Dedifferentiated amniotic fluid mesenchymal stem cell (primary cell): ENCODE measurements at regions not wholly inside any gene's neighbourhood (a gene's known extent, or its start where the extent isn't known, plus 50 kb on each side); places are given as distances from the start of the nearest gene placed in this dataset.
"Not testable (repeated sequence)": the region's sequence is repeated elsewhere in the genome, so short reads cannot be mapped to it uniquely, and the experiment has no call there.

Experiments used
- DNase-seq: peaks from one replicate; pipeline ENCODE4 v3.0.0-alpha.2; 2016; ENCODE audit errors: extremely low spot score

DNA sequence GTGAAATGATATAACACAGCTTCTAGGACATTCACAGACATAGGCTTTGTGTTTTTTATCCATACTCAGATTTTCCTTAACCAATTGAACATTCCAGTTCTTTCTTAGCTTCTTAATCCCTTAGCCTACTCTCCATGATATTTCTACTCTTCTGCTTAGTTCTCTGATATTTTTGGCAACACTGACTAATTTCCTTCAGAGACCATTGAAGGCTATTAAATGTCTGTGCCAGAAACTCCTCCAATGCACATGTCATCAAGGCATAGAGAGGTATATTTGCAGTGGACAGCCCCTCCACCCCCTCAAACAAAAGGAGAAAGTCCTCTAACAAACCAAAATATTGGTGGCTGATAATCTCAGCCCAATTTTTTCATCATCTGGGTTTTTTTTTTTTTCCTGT lies 105.9 kb upstream of the TSC22D2 start:
- DNase-seq, result no peak

DNA sequence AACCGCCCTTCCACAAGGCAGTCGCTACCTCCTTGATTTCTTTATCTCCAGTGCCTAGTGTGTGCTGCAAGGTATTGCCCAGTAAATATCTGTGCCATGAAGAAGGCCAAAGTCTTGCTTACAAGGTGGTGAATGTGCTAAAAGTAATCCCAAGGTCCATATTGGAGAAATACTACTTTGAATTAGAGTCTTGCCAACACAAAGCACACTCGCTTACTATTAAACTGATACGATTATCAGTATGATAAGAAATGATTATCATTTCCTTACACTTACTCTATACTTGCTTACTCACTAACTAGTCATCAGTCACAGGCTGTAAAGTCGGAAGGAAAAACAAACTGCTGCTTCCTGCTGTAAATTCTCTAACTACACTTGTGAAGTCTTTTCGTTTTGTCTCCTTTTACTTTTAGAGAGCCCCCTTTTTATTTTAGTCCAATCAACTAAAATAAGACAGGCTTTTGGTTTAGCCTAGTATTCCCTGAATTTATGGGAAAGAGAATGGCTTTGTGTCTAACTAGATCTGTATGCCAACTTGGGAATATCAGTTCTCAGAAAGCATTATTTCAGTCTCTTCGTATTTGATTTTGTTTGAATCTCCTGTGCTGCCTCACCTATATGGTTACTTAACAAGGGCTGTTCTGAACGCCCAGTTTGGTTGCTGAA lies 107.1 kb upstream of the TSC22D2 start:
- DNase-seq, result no peak

DNA sequence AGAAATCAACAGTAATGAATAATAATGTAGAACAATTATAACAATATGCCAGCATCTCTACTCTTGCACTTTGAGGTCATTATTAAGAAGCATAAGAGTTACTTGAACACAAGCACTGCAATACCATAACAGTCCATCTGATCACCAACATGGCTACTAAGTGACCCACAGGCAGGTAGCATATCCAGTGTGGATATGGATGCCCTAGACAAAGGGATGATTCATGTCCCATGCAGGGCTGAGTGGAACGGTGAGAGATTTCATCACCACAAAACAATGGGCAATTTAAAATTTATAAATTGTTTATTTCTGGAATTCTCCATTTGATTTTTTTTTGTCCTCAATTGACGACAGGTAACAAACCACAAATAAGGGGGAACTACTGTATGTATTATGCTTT lies 107.7 kb upstream of the TSC22D2 start:
- no peak for DNase-seq

DNA sequence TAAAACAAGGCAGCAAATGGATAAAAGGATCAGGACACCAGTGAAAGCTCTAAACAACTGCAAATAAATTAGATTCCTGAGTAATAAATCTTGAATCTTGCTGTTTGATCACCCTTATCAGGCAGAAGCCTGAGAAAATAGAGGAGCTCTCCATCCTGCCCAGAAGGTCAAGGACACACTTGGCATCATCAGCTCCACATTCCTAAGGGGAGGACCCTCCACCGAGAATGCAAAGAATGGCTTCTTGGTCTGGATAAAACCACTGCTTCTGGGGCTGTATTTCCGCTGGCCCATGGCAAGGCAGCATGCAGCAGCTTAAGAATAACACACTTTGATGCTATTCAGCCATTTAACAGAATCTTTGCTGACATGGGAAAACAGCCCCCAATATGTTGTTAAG lies 108.9 kb upstream of the TSC22D2 start:
- no peak for DNase-seq

DNA sequence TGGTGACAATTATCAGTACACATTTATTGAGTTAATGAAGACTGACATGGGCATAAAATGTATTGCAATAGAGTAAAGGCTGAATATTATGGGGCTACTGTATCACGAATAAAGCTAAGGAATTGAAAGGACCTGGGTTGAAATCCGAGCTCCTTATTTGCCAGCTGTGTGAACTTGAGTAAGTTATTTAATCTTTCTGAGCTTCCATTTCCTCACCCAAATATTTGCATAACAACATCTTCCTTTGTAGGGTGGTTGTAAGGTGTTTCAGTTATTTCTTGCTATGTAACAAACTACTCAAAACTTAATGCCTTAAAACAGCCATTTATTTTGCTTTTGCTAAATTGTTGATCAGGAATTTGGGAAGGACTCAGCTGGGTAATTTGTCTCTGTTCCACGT lies 111.1 kb upstream of the TSC22D2 start:
- DNase-seq, result no peak

DNA sequence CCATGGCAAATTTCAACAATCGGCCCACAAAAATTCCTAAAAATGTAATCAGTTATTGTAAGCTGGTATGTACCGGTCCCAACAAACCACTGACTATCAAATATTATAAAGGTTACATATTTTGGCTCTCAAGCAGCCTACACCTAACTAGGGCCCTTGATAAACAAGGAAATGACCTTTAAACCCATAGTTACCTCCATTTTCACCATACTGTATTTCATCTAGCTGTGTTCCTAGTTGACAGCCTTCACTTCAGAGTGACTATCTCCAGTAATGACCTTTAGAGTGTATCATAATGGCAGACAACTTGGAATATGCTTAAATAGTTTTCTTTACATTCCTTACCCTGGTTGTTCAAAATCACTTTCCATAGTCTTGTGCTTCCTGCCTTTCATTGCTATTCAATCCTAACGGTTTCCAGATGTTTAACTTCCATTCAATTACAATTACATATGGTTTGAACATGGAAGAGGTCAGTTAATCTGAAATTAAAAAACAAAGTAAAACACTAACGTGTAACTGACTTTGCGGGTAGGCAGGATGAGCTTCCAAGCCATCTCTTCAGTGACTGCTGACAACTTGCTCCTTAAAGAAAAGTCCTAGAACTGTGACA lies 111.9 kb upstream of the TSC22D2 start:
- no peak for DNase-seq

DNA sequence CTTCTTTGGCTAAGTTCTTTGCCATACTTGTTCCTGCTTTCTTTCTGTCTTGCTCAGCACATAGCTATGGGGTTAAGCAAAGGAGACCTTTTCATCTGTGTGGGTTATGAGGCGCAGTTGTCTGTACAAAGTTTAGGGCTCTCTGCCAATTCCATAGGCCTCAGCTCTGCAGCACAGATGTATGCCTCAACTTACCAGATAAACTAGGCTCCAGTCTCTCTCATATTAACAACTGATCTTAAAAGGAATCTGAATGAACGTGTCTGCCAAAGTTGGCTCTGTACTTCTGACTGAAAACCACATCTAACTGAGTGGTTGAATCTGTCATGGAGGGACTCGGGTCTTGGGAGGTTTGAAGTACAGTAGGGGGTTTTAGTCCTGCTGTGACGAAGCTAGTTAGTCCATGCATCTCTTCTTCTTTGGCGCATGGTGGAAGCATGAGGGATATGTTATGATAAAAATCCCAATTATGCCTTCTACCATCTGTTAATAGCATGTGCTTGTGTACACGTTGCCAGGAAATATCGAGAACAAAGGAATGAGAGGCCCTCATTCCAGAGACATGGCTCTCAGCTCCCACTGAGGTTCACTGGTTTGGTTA lies 114.6 kb upstream of the TSC22D2 start:
- DNase-seq, result peak; percentile 31

DNA sequence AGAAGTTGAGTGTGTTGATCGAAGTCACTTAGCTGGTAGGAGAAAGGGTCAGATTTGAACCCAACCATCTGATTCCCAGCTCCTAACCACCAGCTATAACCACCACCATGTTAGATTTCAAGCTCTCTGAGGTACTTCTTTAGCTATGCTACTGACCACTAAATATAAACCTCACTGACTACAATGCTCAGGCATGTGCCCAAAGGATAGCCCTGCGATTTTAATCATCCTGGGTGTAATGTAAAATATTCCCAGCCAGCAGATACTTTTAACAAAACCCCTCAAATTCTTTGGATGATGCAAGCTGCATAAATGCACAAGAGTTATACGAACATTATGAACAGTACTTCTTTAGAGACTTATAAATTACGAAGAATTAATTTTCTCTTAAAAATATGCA lies 115.2 kb upstream of the TSC22D2 start:
- DNase-seq, result peak; percentile 78

DNA sequence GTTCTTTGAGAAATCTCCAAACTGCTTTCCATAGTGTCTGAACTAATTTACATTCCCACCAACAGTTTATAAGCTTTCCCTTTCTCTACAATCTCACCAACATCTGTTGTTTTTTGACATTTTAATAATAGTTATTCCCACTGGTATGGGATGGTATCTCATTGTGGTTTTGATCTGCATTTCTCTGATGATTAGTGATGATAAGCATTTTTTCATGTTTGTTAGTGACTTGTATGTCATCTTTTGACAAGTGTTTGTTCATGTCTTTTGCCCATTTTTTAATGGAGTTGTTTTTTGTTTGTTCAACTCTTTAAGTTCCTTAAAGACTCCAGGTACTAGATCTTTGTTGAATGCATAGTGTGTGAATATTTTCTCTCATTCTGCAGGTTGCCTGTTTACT lies 116.6 kb upstream of the TSC22D2 start:
- no peak for DNase-seq

DNA sequence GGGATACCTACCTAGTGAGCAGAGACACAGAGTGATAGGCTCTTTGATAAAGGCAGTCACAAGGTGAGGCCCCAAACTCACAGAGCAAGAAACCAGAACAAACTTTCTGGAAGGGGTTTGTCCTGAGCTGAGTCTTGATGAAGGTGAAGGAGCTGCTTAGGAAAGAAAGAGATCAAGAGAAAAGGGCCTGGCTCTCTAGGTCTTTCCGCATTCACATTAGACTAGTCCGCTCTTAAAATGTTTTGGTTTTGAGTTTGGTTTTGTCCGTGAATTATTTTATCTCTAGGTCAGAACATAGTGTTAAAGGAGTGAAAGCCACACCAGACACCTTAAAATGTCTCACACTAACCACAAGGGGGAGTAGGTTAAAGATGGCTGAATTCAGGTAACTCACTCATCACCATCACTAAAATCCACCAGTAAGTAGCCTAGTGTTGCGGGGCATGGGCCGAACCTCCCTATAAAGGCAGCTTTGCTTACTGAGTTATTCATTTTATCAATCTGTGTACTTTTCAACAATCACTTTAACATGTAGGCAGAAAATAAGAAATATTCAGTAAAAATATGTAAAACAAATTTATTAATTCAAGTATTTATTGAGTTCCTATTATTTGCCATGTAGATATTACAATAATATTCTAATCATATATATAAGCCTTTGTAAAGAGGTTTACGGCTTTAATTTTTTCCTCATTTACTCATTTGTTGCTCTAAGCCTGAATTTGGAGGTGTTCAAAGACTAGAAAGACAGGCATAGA lies 121.5 kb upstream of the TSC22D2 start:
- DNase-seq, result no peak

DNA sequence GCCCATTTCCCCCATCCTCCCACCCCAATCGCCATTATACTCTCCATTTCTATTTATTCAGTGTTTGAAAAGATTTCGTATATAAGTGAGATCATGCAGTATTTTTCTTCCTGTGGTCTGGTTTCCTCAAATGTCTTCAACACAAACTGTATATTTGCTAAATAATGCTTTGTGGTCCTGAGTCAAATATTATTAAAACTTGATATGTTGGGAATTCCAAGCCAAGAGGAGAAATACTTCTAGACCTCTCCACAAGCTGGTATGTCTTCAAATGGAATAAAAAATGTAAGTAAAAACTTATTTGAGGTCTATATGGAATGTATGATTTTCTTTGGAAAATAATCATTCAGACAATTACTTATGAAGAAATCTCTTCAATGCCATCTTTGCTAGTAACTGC lies 122.5 kb upstream of the TSC22D2 start:
- DNase-seq, result no peak

DNA sequence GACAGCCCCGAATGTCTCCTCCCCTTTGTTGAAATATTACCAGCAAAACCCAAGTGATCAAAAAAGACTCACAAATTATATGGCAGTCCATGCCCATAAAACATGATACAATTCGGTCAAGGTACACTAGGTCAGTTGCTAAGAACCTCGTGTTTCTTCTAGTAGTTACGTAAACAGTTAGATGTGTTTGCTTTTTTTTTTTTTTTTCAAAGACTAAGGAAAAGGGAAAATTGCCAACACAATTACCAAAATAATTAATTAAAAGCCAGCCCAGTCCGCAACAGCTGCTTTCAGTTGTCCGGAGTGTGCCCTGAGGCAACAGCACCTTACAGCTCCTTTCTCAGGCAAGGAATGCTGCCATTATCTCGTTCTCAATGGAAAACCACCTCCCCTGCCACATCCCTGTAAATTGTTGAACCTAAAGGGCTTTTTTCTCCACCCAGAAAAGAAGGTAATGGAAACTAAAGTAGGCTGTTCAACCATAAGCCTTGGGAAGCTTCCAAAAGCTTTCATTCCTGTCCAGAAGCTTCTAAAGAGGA lies 129.2 kb upstream of the TSC22D2 start:
- DNase-seq, result no peak

DNA sequence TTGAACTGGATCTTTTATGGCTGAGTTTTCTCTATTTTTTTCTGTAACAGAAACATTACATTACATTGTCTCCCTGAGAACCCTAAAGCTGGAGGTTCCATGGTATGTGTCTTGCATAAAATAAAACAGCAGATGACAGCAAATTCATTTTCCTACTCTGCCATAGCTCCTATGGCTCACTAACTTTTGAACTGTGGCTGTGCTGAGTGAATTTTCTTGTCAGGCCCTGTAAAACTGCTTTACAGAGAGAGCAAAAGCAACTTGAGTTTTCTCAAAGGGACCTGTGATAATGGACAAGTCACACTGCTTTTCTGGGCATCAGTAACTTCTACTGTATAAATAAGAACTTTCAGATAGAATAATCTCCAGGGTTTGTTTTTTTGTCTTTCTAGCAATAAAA lies 129.9 kb upstream of the TSC22D2 start:
- no peak for DNase-seq

DNA sequence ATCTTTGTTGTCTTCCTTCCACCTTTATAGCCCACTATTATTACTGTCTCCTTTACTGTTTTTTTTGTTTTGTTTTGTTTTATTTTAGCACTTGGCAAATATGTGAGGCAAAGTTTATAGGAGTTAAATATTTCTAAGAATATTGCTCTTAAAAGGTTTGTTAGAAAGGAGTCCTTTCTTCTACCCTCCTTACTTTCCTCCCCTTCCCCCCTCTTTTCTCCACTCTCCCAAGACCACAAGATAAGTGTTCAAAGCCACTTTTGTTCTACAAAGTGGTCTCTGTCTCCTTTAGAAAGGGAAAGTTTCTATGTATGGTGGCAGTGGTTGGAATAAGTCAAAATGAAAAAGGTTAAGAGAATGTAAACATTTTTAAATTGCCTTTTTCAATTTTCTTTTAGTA lies 130.7 kb upstream of the TSC22D2 start:
- DNase-seq, result no peak

DNA sequence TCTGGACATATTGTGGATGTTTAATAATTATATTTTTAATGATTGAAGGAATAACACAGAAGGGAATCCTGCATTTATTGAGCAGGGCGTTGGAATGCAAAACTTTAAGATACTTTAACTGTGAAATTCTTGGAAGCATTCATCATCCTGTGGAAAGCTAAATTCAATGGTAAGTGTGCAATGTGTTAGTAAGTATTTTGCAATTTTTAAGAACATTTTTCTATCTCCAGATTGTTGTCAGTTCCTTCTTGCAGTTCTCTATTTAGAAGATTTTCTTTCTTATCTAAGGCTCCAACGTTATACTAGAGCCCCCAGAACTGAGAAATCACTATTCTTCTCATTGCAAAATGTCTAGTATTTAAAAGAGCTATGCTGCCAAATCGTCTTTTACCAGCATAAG lies 132.2 kb upstream of the TSC22D2 start:
- no peak for DNase-seq

DNA sequence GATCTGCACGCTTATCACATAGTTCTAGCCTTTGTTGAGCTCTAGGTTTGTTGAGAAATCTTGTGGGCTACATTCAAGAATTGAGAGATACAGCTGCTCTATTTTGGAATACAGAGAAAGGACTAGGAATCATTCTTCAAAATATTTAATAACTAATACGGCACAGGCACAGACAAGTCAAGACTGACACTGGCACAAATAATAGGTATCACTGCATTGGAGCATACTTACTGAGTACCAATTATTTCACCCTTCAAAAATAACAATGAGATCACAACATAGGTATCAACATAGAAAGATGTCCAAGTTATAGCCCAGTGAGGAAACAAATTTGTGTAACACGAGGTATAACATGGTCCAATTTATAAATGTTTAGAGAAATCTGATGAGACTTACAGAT lies 133.7 kb upstream of the TSC22D2 start:
- no peak for DNase-seq

DNA sequence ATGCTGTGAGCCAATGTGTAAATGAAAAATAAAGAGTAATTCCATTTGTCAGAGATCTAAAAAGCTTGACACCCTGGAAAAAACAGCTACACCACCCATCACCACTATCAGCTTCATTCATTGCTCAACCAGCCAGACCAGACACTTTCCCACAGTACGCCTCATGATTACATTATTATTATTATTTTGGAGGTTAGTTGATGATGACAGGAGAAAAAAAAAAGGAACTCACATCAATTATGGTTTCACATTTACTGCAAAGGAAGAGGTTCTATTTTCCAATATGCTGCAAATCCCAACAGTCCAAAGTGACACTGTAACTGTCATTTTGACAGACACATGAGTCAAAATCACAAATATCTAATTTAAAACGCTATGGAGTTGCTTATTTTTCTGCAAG lies 134.7 kb upstream of the TSC22D2 start:
- DNase-seq, result no peak

DNA sequence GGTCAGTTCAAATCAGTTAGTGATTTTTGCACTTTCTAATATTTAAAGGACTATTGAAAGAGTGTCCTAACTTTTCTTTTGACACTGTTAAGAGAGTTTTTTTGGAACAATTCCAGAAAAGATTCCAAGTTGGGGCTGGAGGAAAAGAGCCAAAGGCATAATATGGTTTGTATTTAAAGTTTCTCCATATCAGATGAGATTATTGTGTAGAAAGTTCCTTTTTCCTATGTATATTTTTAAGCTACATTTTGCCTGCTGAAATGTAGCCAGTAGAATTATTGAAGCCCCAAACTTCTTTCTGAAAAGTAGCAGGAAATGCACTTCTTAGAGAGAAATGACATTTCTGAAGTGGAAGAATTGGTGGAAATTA lies 136.5 kb upstream of the TSC22D2 start:
- DNase-seq, result no peak

DNA sequence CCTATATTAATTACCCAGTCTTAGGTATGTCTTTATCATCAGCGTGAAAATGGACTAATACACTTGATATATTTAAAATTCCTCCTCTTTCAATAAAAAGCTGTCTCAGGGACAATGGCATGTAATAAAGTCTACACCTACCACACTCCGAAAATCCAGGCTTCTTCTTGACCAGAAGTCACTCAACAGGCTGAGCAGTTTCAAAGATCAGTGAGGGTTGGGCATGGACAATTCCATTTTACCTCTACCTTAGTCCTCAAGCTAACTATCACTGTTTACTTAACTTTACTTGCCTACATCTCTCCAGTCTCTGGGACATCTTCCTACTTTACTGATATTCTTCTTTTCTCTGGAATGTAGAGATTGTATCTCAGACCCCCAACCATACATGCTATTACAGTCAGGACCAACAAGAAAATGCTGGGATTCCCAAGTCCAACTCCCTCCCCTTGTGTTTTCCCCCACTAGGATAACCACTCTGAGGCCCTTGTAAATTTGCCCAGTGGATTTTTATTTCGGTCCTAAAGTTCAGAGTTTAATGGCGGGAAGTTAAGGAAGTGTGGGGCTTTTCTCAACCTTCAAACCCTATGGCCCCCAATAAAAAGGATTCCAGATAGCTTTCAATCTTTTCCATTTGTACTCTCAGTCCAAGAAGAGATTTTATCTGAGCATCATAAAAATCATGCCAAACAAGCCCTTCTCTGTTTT lies 137.1 kb upstream of the TSC22D2 start:
- no peak for DNase-seq

DNA sequence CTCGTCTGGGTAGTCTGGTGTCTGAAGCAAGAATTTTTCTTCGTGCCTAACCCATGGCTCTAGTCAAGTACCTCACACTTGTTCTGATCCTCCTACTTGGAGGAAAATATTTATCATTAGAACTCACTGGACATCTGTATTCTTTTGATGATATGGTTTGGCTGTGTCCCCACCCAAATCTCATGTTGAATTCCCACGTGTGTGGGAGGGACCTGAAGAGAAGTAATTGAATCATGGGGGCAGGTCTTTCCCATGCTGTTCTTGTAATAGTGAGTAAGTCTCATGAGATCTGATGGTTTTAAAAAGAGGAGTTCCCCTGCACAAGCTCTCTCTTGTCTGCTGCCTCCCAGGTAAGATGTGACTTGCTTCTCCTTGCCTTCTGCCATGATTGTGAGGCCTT lies 137.7 kb upstream of the TSC22D2 start:
- not testable (repeated sequence) for DNase-seq

DNA sequence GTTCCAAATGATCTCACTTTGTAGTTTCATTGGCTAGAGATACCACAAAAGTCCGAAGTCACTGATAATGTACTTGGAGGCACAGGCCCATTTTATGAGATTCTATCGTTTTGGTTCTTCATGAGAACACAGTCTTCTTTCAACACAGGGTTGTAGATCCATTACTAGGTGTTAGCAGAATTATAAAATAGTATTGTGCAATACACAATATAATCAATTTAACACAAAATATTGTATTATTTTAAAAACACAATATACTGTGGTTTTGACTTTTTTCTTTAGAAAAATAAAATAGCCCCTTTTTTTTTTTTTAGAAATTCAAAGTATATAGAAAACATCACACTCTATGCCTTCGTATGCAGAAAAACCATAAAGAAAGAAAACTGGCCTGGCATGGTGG lies 138.6 kb upstream of the TSC22D2 start:
- no peak for DNase-seq
